GM23248 (cell line): ENCODE measurements at regions not wholly inside any gene's neighbourhood (a gene's known extent, or its start where the extent isn't known, plus 50 kb on each side); places are given as distances from the start of the nearest gene placed in this dataset.

Experiments used
- EZH2 ChIP-seq: fragments of 200-600 bp; sonication (generic); IDR thresholded peaks from 2 replicates; pipeline ENCODE4 v1.6.1; 2018; ENCODE audit warnings: antibody characterized with exemption, mild to moderate bottlenecking; ENCODE audit not compliant: insufficient read depth, poor library complexity, severe bottlenecking
- EZH2phosphoT487 ChIP-seq: fragments of 200-600 bp; sonication (generic); IDR thresholded peaks from 2 replicates; pipeline ENCODE4 v1.6.1; 2018; ENCODE audit warnings: antibody characterized with exemption, moderate library complexity, mild to moderate bottlenecking, low read depth; ENCODE audit not compliant: insufficient read depth

GRCh38 chr2:66303471-66303870 is 131.5 kb upstream of the MEIS1 start:
- TF ChIP-seq EZH2 (no peak), EZH2phosphoT487 (no peak)
